HCT116 (cell line): ENCODE measurements at regions not wholly inside any gene's neighbourhood (a gene's known extent, or its start where the extent isn't known, plus 50 kb on each side); places are given as distances from the start of the nearest gene placed in this dataset.

Experiments
- ELF1 ChIP-seq: IDR thresholded peaks from 2 replicates; pipeline ENCODE4 v1.6.1; 2012; ENCODE audit warnings: low read depth, borderline replicate concordance
- POLR2A ChIP-seq: IDR thresholded peaks from 2 replicates; pipeline ENCODE4 v1.7.0; 2011; ENCODE audit warnings: borderline replicate concordance; ENCODE audit not compliant: insufficient read depth, insufficient read length; ENCODE audit errors: extremely low read depth
- POLR2AphosphoS5 ChIP-seq: IDR thresholded peaks from 2 replicates; pipeline ENCODE4 v1.6.1; 2011; ENCODE audit warnings: mild to moderate bottlenecking, low read depth, low read length, moderate library complexity
- TF ChIP-seq, protein P1 (sequence below), 3 experiments: fragments of 200-600 bp in 1 of 3; sonication (generic) in 1 of 3; IDR thresholded peaks in 2 of 3; conservative IDR thresholded peaks in 1 of 3; 2 replicates each; pipeline ENCODE4 v1.5.1; 2012 to 2017; ENCODE audit warnings: low read depth in 2 of 3, low read length in 2 of 3, antibody characterized with exemption in 1 of 3, borderline replicate concordance in 1 of 3, control low read depth in 1 of 3, mild to moderate bottlenecking in 1 of 3, mixed read lengths in 1 of 3, mixed run types in 1 of 3, moderate library complexity in 1 of 3; ENCODE audit not compliant: insufficient read depth in 1 of 3

- TF ChIP-seq POLR2A (no peak), POLR2AphosphoS5 (no peak), ELF1 (no peak)
- TF ChIP-seq, protein P1, sequence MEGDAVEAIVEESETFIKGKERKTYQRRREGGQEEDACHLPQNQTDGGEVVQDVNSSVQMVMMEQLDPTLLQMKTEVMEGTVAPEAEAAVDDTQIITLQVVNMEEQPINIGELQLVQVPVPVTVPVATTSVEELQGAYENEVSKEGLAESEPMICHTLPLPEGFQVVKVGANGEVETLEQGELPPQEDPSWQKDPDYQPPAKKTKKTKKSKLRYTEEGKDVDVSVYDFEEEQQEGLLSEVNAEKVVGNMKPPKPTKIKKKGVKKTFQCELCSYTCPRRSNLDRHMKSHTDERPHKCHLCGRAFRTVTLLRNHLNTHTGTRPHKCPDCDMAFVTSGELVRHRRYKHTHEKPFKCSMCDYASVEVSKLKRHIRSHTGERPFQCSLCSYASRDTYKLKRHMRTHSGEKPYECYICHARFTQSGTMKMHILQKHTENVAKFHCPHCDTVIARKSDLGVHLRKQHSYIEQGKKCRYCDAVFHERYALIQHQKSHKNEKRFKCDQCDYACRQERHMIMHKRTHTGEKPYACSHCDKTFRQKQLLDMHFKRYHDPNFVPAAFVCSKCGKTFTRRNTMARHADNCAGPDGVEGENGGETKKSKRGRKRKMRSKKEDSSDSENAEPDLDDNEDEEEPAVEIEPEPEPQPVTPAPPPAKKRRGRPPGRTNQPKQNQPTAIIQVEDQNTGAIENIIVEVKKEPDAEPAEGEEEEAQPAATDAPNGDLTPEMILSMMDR (IDR thresholded peaks at IDR 0.05 in 2 of 3, conservative IDR thresholded peaks at IDR 0.05 in 1 of 3; ENCODE audit: borderline replicate concordance in 1 of 3, insufficient read depth in 1 of 3, low read depth in 2 of 3, low read length in 2 of 3), result no peak
Measured at GRCh38 chr4:83692028-83692427, 156.1 kb downstream of the GPAT3 start.
